Erythroblast (primary cell): ENCODE measurements at regions not wholly inside any gene's neighbourhood (a gene's known extent, or its start where the extent isn't known, plus 50 kb on each side); places are given as distances from the start of the nearest gene placed in this dataset.

ENCODE experiments used
- GATA1 ChIP-seq: IDR thresholded peaks from 2 replicates; pipeline ENCODE4 v1.6.1; 2011; ENCODE audit warnings: low read depth, mild to moderate bottlenecking, control low read depth, low read length, moderate library complexity
- POLR2A ChIP-seq: IDR thresholded peaks from 2 replicates; pipeline ENCODE4 v1.6.1; 2011; ENCODE audit warnings: mild to moderate bottlenecking, low read length

DNA sequence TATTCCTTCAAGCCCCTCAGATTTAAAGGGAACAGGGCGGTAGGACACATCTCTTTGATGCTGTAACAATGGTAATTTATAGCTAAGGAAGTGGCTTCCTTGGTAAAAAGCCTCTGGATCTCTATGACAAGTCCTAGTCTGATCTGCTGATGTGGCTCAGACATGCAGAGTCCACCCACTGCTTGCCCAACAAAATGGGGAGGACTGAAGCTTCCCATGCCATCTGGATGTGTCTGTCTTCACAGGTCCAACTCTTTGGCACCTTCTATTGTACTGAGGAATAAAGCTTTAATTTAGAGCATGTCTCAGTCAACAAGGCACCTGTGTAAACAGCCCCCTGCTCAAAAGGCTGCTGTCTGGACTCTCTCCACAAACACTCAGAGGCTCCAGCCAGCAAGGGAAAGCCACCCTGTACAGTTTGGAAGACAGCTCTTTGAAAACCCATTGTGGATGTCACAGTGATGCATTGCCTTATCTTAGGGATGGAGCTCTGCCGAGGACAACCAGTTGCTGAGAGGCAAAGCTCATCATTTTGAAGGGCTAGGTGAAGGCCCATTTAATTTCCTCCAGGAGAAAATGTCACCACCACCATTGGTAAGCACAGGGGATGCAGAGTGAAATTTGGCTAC, 348.6 kb upstream of the GRM7 start:
- no peak for TF ChIP-seq POLR2A
- no peak for TF ChIP-seq GATA1
